HG03139 (cell line): ENCODE measurements at regions not wholly inside any gene's neighbourhood (a gene's known extent, or its start where the extent isn't known, plus 50 kb on each side); places are given as distances from the start of the nearest gene placed in this dataset.
"Not testable (repeated sequence)": the region's sequence is repeated elsewhere in the genome, so short reads cannot be mapped to it uniquely, and the experiment has no call there.

Experiments
- ATAC-seq: cut with Tn5 transposase; IDR thresholded peaks from one replicate; pipeline ENCODE4 v1.9.1; 2021; ENCODE audit not compliant: unreplicated experiment

DNA sequence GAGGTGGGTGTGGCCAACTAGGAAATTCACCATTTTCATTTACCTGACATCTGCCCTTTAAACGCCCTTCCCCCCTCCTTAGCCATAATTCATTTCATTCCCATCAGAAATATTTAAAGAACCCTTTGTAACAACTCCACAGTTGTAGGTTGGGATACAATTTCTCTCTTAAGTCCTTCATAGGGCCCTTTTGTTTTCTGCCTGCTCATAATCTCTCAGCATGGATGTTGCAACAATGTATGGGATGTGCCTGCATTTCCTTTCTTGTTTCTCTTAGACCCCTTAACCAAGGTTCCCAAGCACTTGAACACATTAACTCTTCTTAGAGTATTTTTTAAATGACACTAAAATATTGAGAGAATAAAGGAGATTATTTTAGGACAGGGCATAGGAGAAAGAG, 51.7 kb upstream of the MYO10 start:
- ATAC-seq: no peak

GRCh38 chr5:16990817-16991520, 54.9 kb upstream of the MYO10 start:
- ATAC-seq: not testable (repeated sequence)

DNA sequence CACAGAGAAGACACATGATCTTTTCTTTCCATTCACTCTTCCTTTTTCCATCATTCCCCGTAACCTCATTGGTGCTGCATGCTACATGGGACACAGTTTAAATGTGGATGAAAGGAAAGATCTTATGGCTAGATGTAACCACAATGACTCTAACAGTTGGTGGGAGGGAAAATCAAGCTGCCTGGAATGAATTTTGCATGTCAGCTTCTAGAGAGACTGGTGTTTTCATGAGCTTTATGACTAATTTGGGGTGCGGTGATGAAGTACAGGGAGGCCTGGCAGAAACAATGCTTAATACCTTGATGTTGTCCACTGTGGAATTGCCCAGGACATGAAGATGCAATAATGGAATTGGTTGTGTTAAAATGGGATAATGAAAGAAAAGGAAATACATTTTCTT, 55.9 kb upstream of the MYO10 start:
- no peak for ATAC-seq

- no peak for ATAC-seq
Observed at GRCh38 chr5:16992444-16992843, 56.4 kb upstream of the MYO10 start.

DNA sequence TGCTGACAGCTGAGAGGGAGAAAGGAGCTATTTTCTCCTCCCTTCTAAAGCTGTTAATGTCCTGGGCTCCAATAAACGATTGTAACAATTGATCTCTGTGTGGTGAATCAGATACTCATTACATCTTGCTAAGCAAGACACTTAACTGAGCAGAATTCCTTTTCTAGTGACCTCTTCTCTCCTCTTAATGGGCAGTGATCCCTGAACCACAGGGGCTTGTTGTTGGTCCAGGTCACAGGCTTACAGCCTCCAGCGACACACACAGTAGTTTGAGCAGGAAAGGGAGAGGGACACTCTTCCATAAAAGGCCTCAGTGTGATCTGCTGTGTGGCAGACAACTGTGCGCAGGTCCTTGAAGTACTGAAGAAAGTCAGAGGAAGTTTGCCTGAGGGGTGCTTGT, 58.5 kb upstream of the MYO10 start:
- no peak for ATAC-seq

- ATAC-seq: no peak
Observed at GRCh38 chr5:16995372-16995771, 59.3 kb upstream of the MYO10 start.

DNA sequence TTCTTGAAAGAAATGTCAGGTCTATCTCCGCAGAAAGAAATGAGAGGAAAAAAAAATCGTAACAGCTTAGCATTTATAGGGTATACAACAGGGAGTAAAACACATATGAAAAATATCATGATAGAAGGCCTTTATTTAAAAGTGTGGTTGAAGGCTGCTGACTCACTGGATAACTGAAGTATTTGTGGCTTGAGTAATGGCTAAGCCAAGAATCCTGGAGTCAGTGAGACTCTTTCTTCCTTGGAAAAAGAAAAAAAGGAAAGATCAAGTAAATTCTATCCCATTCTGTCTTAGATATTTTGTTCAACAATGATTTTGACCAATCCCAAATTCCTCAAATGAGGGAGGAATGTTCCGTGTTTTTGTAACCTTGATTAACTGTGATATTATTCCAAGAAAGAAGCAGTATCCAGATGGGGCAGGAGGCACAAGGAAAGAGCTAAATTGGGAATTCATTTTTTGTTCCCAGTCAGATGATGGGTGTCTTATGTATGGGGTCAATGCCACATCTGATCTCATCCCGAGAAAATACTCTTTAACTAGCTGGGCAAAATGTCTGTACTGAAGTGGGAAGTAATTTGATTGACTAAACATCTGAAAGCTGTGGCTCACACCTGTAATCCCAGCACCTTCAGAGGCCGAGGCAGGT, 64.3 kb upstream of the MYO10 start:
- no peak for ATAC-seq

GRCh38 chr5:17001428-17001827, 65.3 kb upstream of the MYO10 start:
- no peak for ATAC-seq

- ATAC-seq: no peak
Observed at GRCh38 chr5:17004441-17005106, 68.5 kb upstream of the MYO10 start.

- no peak for ATAC-seq
Observed at GRCh38 chr5:17005107-17005828, 69.2 kb upstream of the MYO10 start.

GRCh38 chr5:17012289-17012688, 76.2 kb upstream of the MYO10 start:
- no peak for ATAC-seq

- ATAC-seq: no peak
Observed at GRCh38 chr5:17014686-17015085, 78.6 kb upstream of the MYO10 start.

DNA sequence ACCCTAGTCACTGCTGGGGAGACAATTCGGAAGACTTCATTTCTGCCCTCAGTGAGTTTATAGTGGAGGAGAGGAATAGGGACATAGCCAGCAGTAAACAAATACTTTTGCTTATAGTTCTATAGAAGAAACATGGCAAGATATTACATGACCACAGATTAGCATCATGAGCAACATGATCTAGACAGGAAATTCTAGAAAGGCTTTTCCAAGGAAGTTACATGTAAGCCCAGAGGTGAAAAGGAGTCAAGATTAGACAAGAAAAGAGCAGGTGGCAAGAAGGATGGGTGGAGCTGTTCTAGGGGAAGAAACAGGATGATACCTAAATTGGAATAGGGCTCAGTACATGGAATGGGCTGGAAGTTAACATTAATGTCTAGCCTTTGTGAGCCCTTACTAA, 82.8 kb upstream of the MYO10 start:
- no peak for ATAC-seq

DNA sequence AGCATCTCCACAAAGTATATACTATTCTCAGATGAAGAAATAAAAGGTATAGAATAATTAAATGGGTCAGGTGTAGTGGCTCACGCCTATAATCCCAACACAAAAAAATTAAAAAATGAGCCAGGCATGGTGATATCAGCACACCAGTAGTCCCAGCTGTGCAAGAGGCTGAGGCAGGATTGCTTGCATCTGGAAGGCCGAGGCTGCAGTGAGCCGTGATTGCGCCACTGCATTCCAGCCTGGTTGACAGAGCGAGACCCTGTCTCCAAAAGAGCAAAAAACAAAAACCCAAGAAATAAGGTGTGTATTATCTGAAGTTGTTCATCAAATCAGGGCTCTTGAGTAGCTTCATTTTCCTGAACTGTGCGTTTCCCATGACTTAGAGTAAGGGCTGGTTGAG, 83.2 kb upstream of the MYO10 start:
- no peak for ATAC-seq

DNA sequence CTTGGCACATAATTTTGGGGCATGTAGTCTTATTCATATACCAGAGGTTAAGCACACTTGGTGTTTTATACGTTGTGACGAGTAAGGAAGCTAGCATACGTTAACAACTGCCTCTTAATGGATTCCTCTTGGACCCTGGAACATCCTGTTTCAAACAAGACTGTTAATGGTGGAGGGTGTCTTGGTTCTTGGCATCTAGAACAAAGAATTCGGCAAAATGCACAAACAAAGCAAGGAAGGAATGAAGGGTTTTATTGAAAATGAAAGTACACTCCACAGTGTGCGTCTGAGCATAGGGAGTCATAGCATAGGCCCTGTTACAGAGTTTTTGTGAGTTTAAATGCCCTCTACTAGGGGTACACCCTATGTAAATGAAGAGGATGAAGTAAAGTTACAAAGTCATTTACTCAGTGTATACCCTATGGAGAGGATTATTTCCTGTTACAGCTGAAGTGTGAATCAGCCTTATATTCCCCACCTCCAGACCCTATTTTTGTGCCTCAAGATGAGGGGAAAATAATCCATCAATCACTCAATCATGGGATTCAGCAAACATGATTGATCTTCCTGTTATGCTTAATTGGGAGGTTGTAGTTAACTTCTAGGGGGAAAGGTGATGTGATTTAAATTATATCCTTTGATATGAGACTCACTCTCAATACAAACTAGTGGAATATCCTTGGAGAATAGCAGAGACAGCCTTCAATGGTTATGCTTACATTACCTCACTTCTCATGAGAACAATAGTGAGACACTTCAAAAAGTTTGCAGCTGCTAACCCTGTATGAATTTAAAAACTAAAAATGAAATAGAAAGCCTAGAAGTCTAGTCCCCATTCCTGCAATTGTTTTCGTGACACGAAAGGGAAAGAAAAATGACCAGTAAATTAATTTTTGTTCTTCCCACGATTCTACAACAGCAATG, 84.9 kb upstream of the MYO10 start:
- ATAC-seq: no peak

DNA sequence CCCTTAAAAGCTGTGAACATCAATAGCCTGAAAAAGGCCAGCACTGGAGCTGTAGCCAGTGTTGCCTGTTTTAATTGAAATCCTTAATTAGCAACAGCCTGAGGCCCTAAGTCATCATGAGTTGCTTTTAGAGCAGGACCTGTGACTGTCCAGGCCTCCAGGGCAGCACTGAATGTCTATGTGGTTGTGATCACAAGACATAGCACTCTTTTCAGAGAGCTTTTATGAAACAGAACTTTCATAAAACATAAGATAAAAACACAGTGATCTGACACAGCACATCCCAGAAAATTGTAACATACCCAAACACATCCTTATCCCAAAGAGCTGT, 85.5 kb upstream of the MYO10 start:
- ATAC-seq: no peak

GRCh38 chr5:17022296-17022695, 86.2 kb upstream of the MYO10 start:
- no peak for ATAC-seq

DNA sequence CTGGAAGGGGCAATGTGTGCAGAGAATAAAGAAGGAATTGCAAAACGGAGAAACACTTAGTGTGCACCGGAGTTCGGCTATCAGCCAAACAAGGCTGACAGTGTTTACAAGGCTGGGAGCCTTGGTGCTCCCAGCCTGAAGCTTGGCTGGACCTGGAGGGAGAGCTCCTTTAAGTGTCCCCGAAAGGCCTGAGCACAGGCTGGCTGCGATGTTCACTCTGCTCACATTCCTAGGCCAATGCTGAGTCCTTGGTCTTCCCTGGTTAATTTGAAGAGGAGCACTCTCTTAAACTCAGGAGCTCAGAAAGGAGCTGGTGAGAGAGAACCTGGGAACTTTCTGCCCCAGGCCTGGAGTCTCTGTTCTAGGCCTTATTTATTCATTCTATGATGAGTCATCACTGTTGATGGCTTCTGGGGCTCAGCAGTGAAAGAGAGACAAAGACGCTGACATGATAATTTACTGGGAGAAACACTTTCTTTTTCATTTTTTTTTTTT, 88.6 kb upstream of the MYO10 start:
- ATAC-seq: no peak

- not testable (repeated sequence) for ATAC-seq
Observed at GRCh38 chr5:17031659-17032277, 95.7 kb upstream of the MYO10 start.

- not testable (repeated sequence) for ATAC-seq
Observed at GRCh38 chr5:17032314-17032985, 96.4 kb upstream of the MYO10 start.
